ENCODE measurements at regions not wholly inside any gene's neighbourhood (a gene's known extent, or its start where the extent isn't known, plus 50 kb on each side); places are given as distances from the start of the nearest gene placed in this dataset.

DNA sequence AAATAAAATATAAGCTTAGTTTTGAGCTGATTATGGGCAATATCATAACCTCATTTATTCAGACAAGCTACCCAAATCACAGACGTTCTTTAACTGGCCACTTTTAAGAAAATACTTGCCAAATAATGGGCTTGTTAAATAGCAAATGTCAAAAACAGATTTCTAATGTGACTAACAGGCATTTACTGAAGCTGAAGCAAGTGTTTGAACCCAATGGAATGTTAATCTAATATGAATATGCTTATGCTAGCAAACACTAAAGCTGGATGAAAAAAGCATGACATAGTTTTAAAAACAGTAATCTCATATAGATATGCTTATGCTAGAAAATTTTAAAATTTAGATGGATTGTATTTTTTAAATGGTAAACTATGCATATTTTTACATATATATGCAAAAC is 411.6 kb upstream of the PTGER4 start:
- TF ChIP-seq, protein P1, sequence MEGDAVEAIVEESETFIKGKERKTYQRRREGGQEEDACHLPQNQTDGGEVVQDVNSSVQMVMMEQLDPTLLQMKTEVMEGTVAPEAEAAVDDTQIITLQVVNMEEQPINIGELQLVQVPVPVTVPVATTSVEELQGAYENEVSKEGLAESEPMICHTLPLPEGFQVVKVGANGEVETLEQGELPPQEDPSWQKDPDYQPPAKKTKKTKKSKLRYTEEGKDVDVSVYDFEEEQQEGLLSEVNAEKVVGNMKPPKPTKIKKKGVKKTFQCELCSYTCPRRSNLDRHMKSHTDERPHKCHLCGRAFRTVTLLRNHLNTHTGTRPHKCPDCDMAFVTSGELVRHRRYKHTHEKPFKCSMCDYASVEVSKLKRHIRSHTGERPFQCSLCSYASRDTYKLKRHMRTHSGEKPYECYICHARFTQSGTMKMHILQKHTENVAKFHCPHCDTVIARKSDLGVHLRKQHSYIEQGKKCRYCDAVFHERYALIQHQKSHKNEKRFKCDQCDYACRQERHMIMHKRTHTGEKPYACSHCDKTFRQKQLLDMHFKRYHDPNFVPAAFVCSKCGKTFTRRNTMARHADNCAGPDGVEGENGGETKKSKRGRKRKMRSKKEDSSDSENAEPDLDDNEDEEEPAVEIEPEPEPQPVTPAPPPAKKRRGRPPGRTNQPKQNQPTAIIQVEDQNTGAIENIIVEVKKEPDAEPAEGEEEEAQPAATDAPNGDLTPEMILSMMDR (optimal IDR thresholded peaks at IDR 0.05 in 1 of 3, IDR thresholded peaks at IDR 0.05 in 1 of 3, conservative IDR thresholded peaks at IDR 0.05 in 1 of 3; ENCODE audit: extremely low read depth in 1 of 3, insufficient read depth in 2 of 3, low read length in 3 of 3): no peak
- no peak for TF ChIP-seq EZH2 (IDR thresholded peaks at IDR 0.05; ENCODE audit: low read length)
